ENCODE measurements at regions not wholly inside any gene's neighbourhood (a gene's known extent, or its start where the extent isn't known, plus 50 kb on each side); places are given as distances from the start of the nearest gene placed in this dataset.

- Mint-ChIP-seq H3K36me3 (no peaks in the 10 kb centered on the region), H3K27me3 (peaks cover 26% of the 10 kb centered on the region), H3K9me3 (no peaks in the 10 kb centered on the region), H3K27ac (no peak overlapping the region), H3K4me3 (no peak overlapping the region), H3K4me1 (ENCODE audit: low read depth) (no peaks in the 10 kb centered on the region)
- intact Hi-C loops (cut with micrococcal nuclease), result no loop called here
- ChIA-PET POLR2A (no interaction called here), CTCF (no interaction called here)
- no peak for DNase-seq
These were observed 81.8 kb downstream of the ADRA2A start for GRCh38 chr10:111158595-111158994.

DNA sequence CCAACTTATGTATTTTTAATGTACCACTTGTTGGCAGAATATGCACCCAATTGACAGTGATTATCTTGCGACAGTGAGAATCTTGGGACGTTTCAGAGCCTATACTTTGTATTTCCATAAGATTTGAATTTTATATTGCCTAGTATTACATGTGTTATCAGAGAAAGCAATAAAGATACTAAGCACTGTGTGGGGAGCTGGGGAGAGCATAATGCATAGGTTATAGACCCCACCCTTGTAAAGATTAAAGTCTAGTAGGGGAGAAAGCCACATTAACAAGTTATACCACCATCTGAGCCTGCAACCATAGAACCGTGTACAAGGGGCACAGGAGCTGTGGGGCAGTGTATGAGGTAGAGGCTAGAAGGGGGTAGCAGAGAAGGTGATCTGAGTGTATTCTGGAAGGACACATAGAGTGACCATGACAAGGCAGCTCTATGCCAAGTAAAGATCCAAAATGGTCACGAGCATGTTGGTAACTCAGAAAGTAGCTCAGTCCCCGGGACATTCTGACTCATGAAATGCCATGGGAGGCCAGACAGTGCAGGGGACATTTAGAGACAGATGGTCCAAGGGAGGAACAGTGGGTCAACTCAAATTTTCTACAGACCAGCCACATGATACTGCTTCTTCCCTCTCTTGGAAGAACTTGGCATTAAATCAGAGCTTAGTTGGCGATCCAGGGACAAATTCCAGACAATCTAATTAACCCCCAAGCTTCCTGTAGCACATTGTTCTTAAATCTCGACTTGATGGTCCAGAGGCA lies 84.5 kb downstream of the ADRA2A start:
- CTCF ChIA-PET, result no interaction called here
- no peaks in the 10 kb centered on the region for H3K4me1 Mint-ChIP-seq (ENCODE audit: low read depth)
- intact Hi-C loops (cut with micrococcal nuclease), result no loop called here
- H3K27ac Mint-ChIP-seq, result no peak overlapping the region
- DNase-seq, result no peak
- H3K36me3 Mint-ChIP-seq, result no peaks in the 10 kb centered on the region
- no peaks in the 10 kb centered on the region for H3K9me3 Mint-ChIP-seq
- H3K27me3 Mint-ChIP-seq, result peaks cover 24% of the 10 kb centered on the region
- H3K4me3 Mint-ChIP-seq, result no peak overlapping the region
- POLR2A ChIA-PET, result no interaction called here

GRCh38 chr10:111171183-111171582 lies 94.4 kb downstream of the ADRA2A start:
- H3K4me3 Mint-ChIP-seq, result no peak overlapping the region
- no peaks in the 10 kb centered on the region for H3K4me1 Mint-ChIP-seq (ENCODE audit: low read depth)
- POLR2A ChIA-PET, result no interaction called here

DNA sequence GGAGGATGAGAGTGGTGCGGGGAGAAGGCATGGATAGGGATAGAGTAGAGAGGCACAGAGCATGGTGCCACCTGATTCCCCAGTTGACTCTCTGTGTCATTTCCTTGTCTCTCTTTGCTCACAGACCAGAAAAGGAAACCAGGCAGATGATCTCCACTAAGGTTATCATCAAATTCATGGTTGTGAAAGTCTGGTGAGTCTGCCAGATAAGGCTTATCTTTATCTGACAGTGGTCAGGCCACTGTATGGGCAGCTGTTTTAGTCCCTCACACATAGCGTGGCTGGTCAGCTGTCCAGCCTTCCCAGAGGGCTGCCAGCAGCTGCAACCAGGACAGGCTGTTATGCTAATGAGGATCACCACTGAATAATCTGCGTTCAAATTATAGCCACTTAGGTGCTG lies 99.0 kb downstream of the ADRA2A start:
- Mint-ChIP-seq H3K9me3 (no peaks in the 10 kb centered on the region), H3K27me3 (peaks cover 16% of the 10 kb centered on the region), H3K4me3 (no peak overlapping the region), H3K36me3 (peaks cover 2% of the 10 kb centered on the region), H3K4me1 (ENCODE audit: low read depth) (peaks cover 4% of the 10 kb centered on the region), H3K27ac (no peak overlapping the region)
- DNase-seq, result no peak
- intact Hi-C loops (cut with micrococcal nuclease), result no loop called here
- ChIA-PET POLR2A (no interaction called here), CTCF (no interaction called here)

More at GRCh38 chr10:111171183-111171582, 94.4 kb downstream of the ADRA2A start:
- Mint-ChIP-seq H3K27me3 (peaks cover 12% of the 10 kb centered on the region), H3K36me3 (peaks cover 2% of the 10 kb centered on the region), H3K9me3 (no peaks in the 10 kb centered on the region), H3K27ac (no peak overlapping the region)
- no peak for DNase-seq
- CTCF ChIA-PET, result no interaction called here
- intact Hi-C loops (cut with micrococcal nuclease), result no loop called here

GRCh38 chr10:111177379-111177778 lies 100.5 kb downstream of the ADRA2A start:
- no peak for DNase-seq
- intact Hi-C loops (cut with micrococcal nuclease), result no loop called here
- Mint-ChIP-seq H3K4me1 (ENCODE audit: low read depth) (peaks cover 4% of the 10 kb centered on the region), H3K27ac (no peak overlapping the region), H3K9me3 (no peaks in the 10 kb centered on the region), H3K4me3 (no peak overlapping the region), H3K27me3 (peaks cover 16% of the 10 kb centered on the region), H3K36me3 (peaks cover 2% of the 10 kb centered on the region)
- CTCF ChIA-PET, result no interaction called here
- POLR2A ChIA-PET, result no interaction called here

- intact Hi-C loops (cut with micrococcal nuclease), result no loop called here
- Mint-ChIP-seq H3K27ac (no peak overlapping the region), H3K27me3 (peaks cover 11% of the 10 kb centered on the region), H3K36me3 (peaks cover under 1% of the 10 kb centered on the region), H3K4me3 (no peak overlapping the region), H3K9me3 (no peaks in the 10 kb centered on the region), H3K4me1 (ENCODE audit: low read depth) (peaks cover 4% of the 10 kb centered on the region)
- DNase-seq, result no peak
- ChIA-PET CTCF (no interaction called here), POLR2A (no interaction called here)
These were observed 102.7 kb downstream of the ADRA2A start for GRCh38 chr10:111179514-111179913.

DNA sequence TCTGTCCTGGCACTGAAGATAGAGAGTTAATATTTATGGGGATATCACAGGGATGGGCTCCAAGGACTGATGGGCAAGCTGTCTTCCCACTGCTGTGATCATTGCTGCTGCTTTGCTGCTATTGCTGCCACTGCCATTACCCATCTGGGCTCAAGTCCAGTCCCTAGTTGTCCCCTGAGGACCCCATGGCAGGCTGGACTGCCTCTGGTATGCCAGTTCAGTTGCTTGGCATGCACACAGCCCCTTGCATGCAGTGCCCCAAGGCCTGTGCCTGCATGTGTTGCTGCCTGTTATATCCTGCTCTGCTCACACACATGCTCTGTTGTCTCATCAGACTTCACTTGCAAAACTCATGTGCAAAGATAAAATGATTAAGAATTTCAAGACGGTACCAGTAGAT lies 109.5 kb downstream of the ADRA2A start:
- no peaks in the 10 kb centered on the region for H3K9me3 Mint-ChIP-seq
- peaks cover 1% of the 10 kb centered on the region for H3K27me3 Mint-ChIP-seq
- CTCF ChIA-PET, result no interaction called here
- no peak for DNase-seq
- H3K27ac Mint-ChIP-seq, result no peak overlapping the region
- H3K36me3 Mint-ChIP-seq, result no peaks in the 10 kb centered on the region
- no peaks in the 10 kb centered on the region for H3K4me1 Mint-ChIP-seq (ENCODE audit: low read depth)
- POLR2A ChIA-PET, result no interaction called here
- H3K4me3 Mint-ChIP-seq, result no peak overlapping the region
- intact Hi-C loops (cut with micrococcal nuclease), result no loop called here

GRCh38 chr10:111187096-111187495 lies 110.3 kb downstream of the ADRA2A start:
- no peak for DNase-seq
- CTCF ChIA-PET, result no interaction called here

GRCh38 chr10:111199587-111199986 lies 122.8 kb downstream of the ADRA2A start:
- Mint-ChIP-seq H3K36me3 (no peaks in the 10 kb centered on the region), H3K4me1 (ENCODE audit: low read depth) (no peaks in the 10 kb centered on the region), H3K27ac (no peak overlapping the region), H3K4me3 (no peak overlapping the region), H3K9me3 (no peaks in the 10 kb centered on the region), H3K27me3 (peaks cover 12% of the 10 kb centered on the region)
- intact Hi-C loops (cut with micrococcal nuclease), result no loop called here
- POLR2A ChIA-PET, result no interaction called here
- no peak for DNase-seq
- CTCF ChIA-PET, result no interaction called here

More at GRCh38 chr10:111187096-111187495, 110.3 kb downstream of the ADRA2A start:
- Mint-ChIP-seq H3K27me3 (peaks cover 1% of the 10 kb centered on the region), H3K4me3 (no peak overlapping the region), H3K27ac (no peak overlapping the region), H3K9me3 (no peaks in the 10 kb centered on the region), H3K4me1 (ENCODE audit: low read depth) (no peaks in the 10 kb centered on the region), H3K36me3 (no peaks in the 10 kb centered on the region)
- intact Hi-C loops (cut with micrococcal nuclease), result no loop called here
- POLR2A ChIA-PET, result no interaction called here

- Mint-ChIP-seq H3K27me3 (peaks cover 7% of the 10 kb centered on the region), H3K27ac (no peak overlapping the region), H3K4me1 (ENCODE audit: low read depth) (no peaks in the 10 kb centered on the region), H3K9me3 (no peaks in the 10 kb centered on the region), H3K36me3 (no peaks in the 10 kb centered on the region), H3K4me3 (no peak overlapping the region)
- ChIA-PET CTCF (no interaction called here), POLR2A (no interaction called here)
- intact Hi-C loops (cut with micrococcal nuclease), result no loop called here
- DNase-seq, result no peak
These were observed 123.8 kb downstream of the ADRA2A start for GRCh38 chr10:111200505-111201186.

DNA sequence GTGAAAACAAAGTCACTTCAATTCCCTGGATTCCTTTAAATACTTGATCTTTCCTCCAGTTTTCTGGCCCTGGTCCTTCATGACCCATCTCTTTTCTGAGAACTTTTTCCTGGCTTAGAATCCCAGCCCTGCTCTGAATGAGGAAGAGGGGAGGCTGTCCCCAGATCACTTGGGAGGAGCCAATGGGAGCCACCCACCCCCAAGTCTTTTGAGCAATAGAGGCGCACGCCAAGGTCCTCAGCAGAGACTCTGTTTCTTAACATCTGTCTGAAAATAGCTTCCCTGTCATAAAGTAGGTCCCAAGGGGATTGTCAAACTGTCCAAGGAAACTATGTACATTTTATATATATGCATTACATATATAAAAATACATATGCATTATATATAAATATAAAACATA lies 126.8 kb downstream of the ADRA2A start:
- Mint-ChIP-seq H3K4me3 (no peak overlapping the region), H3K4me1 (ENCODE audit: low read depth) (no peaks in the 10 kb centered on the region), H3K27ac (no peak overlapping the region), H3K27me3 (peaks cover 10% of the 10 kb centered on the region), H3K9me3 (no peaks in the 10 kb centered on the region), H3K36me3 (no peaks in the 10 kb centered on the region)
- CTCF ChIA-PET, result no interaction called here
- DNase-seq, result no peak
- POLR2A ChIA-PET, result no interaction called here
- intact Hi-C loops (cut with micrococcal nuclease), result no loop called here

GRCh38 chr10:111204838-111205237 lies 128.0 kb downstream of the ADRA2A start:
- intact Hi-C loops (cut with micrococcal nuclease), result no loop called here
- POLR2A ChIA-PET, result no interaction called here
- no peaks in the 10 kb centered on the region for H3K4me1 Mint-ChIP-seq (ENCODE audit: low read depth)
- H3K27ac Mint-ChIP-seq, result no peak overlapping the region
- CTCF ChIA-PET, result no interaction called here
- no peaks in the 10 kb centered on the region for H3K9me3 Mint-ChIP-seq
- H3K4me3 Mint-ChIP-seq, result no peak overlapping the region
- peaks cover 6% of the 10 kb centered on the region for H3K27me3 Mint-ChIP-seq
- H3K36me3 Mint-ChIP-seq, result no peaks in the 10 kb centered on the region
- no peak for DNase-seq

DNA sequence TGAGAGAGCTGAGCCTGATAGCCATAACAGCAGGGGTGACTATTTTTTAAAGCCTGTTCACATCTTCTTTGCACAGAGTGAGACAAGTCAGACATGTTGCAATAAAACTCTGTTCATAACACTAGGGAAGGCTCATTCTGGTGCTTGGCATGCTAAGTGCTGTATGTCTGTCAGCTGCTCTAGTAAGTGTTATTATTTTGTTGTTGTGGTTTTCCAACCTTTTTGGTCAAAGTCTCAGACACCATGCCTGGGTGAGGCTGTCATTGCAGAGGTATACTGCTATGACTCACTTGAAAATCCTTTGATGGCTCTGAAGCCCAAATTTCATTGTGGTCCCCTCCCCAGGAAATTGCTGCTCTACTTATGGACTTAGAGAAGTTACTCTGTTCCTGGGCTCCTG lies 129.7 kb downstream of the ADRA2A start:
- ChIA-PET POLR2A (no interaction called here), CTCF (interaction anchor here (0.6 kb wide), 2 partner anchors 180 to 1136 kb away, joined by 3 to 4 read pairs; no protein-coding TSS in a partner anchor)
- intact Hi-C loops (cut with micrococcal nuclease), result loop anchor here (2.0 kb wide), 2 partner anchors 130 to 460 kb away; partner anchors contain the start of gene ADRA2A
- Mint-ChIP-seq H3K36me3 (no peaks in the 10 kb centered on the region), H3K4me3 (no peak overlapping the region), H3K9me3 (no peaks in the 10 kb centered on the region), H3K4me1 (ENCODE audit: low read depth) (no peaks in the 10 kb centered on the region), H3K27me3 (peaks cover 5% of the 10 kb centered on the region), H3K27ac (no peak overlapping the region)
- DNase-seq, result no peak

Data from activated CD4-positive, alpha-beta memory T cell treated with anti-CD3 and anti-CD28 coated beads for 36 hours (primary cell).